ENCODE measurements at regions not wholly inside any gene's neighbourhood (a gene's known extent, or its start where the extent isn't known, plus 50 kb on each side); places are given as distances from the start of the nearest gene placed in this dataset.

GRCh38 chr6:27052731-27053082 is 194.8 kb upstream of the PRSS16 start:
- no peaks in the 10 kb centered on the region for H3K9me3 ChIP-seq
- no peaks in the 10 kb centered on the region for H3K4me1 ChIP-seq
- no peak overlapping the region for H3K4me3 ChIP-seq (ENCODE audit: low read depth, low read length)
- H3K36me3 ChIP-seq, result no peaks in the 10 kb centered on the region
- no peak for TF ChIP-seq CTCF (IDR thresholded peaks at IDR 0.05; ENCODE audit: low read depth, low read length)
- no peak for DNase-seq
- no peaks in the 10 kb centered on the region for H3K27me3 ChIP-seq

- no peak for TF ChIP-seq CTCF (IDR thresholded peaks at IDR 0.05; ENCODE audit: low read depth, low read length)
- DNase-seq, result no peak
- H3K4me3 ChIP-seq (ENCODE audit: low read depth, low read length), result no peak overlapping the region
- H3K9me3 ChIP-seq, result no peaks in the 10 kb centered on the region
- H3K4me1 ChIP-seq, result no peaks in the 10 kb centered on the region
- no peaks in the 10 kb centered on the region for H3K27me3 ChIP-seq
- H3K36me3 ChIP-seq, result no peaks in the 10 kb centered on the region
Observed at GRCh38 chr6:27053738-27054137, 193.8 kb upstream of the PRSS16 start.

DNA sequence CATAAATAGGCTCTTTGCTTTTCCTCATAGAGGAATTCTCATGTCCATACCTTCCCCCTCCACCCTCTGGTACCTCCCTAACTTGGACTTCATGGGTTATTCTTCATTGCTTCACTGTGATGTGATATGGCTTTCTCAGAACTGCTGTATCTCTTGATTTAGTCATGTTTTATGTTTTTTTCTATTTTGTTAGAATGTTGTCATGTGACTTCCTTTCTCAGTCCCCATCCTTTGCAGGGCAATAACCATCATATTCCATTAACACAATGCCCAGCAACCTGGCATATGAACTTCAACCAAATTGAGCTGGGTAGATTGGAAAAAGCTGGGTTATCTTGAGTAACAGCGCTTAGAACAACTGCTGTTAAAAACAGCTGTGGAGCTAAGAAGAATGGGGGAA is 190.9 kb upstream of the PRSS16 start:
- no peaks in the 10 kb centered on the region for H3K27me3 ChIP-seq
- no peak overlapping the region for H3K4me3 ChIP-seq (ENCODE audit: low read depth, low read length)
- no peak for DNase-seq
- no peak for TF ChIP-seq CTCF (IDR thresholded peaks at IDR 0.05; ENCODE audit: low read depth, low read length)
- H3K36me3 ChIP-seq, result no peaks in the 10 kb centered on the region
- H3K4me1 ChIP-seq, result no peaks in the 10 kb centered on the region; the same call in 1 of the 2 replicates
- H3K9me3 ChIP-seq, result no peaks in the 10 kb centered on the region

GRCh38 chr6:27059621-27060425 is 187.7 kb upstream of the PRSS16 start:
- no peak for TF ChIP-seq CTCF (IDR thresholded peaks at IDR 0.05; ENCODE audit: low read depth, low read length)
- Histone ChIP-seq H3K4me1 (no peaks in the 10 kb centered on the region; the same call in 1 of the 2 replicates), H3K27me3 (no peaks in the 10 kb centered on the region)

DNA sequence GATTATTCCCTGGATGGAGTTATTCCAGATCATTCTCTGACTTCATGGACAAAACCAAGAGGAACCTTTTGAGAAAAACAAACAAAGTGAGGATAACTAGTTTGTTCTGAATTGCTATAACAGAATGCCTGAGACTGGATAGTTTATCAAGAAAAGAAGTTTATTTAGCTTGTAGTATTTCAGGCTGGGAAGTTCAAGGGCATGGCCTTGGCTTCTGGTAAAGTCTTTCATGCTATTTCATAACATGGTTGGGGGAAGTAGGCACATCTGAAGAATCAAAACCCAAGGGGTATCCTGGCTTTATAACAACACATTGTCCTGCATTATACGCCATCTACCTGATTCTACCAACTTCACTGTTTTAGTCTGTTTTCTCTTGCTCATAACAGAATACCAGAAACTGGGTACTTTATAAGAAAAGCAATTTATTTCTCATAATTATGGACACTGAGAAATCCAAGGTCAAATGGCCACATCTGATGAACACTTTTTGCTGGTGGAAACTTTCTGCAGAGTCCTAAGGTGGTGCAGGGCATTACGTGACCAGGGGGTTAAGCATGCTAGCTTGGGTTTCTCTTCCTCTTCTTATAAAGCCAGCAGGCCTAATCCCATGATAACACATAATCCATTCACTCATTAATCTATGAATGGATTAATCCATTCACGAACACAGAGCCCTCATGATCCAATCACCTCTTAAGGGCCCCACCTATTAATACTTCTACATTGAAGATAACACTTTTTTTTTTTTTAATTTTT is 186.1 kb upstream of the PRSS16 start:
- Histone ChIP-seq H3K36me3 (no peaks in the 10 kb centered on the region), H3K4me1 (no peaks in the 10 kb centered on the region; the same call in 1 of the 2 replicates), H3K27me3 (no peaks in the 10 kb centered on the region), H3K4me3 (ENCODE audit: low read depth, low read length) (no peak overlapping the region), H3K9me3 (no peaks in the 10 kb centered on the region)
- no peak for TF ChIP-seq CTCF (IDR thresholded peaks at IDR 0.05; ENCODE audit: low read depth, low read length)
- DNase-seq, result no peak

More at GRCh38 chr6:27059621-27060425, 187.7 kb upstream of the PRSS16 start:
- peak; percentile 48 for DNase-seq
- Histone ChIP-seq H3K36me3 (no peaks in the 10 kb centered on the region), H3K9me3 (no peaks in the 10 kb centered on the region), H3K4me3 (ENCODE audit: low read depth, low read length) (no peak overlapping the region)

DNA sequence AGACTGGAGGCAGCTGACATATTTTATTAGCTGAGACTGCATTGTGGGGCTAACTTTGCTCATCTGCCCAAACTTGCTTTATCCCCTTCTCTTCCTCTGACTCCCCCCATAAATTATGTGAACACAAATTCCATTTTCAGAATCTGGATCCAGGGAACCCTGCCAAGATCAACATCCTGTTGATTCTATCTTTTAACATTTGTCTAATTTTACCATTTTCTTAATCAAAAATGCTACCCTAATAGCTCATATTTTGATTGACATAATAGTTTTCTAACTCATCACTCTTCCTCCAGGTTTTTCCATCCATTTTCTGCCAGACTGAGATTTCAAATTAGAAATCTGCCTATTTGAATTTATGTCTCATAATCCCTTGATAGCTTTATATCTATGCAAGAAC is 184.7 kb upstream of the PRSS16 start:
- H3K4me3 ChIP-seq (ENCODE audit: low read depth, low read length), result no peak overlapping the region
- no peak for DNase-seq
- H3K4me1 ChIP-seq, result no peaks in the 10 kb centered on the region; the same call in 1 of the 2 replicates
- TF ChIP-seq CTCF (IDR thresholded peaks at IDR 0.05; ENCODE audit: low read depth, low read length), result no peak
- no peaks in the 10 kb centered on the region for H3K36me3 ChIP-seq
- no peaks in the 10 kb centered on the region for H3K9me3 ChIP-seq
- H3K27me3 ChIP-seq, result no peaks in the 10 kb centered on the region

Measured in BE2C (cell line).